Ectodermal cell (in vitro differentiated cells): ENCODE measurements at regions not wholly inside any gene's neighbourhood (a gene's known extent, or its start where the extent isn't known, plus 50 kb on each side); places are given as distances from the start of the nearest gene placed in this dataset.
"Not testable (repeated sequence)": the region's sequence is repeated elsewhere in the genome, so short reads cannot be mapped to it uniquely, and the experiment has no call there.

Source experiments
- H3K27ac ChIP-seq: 2 replicates; pipeline ENCODE4 v1.7.0; 2013; ENCODE audit warnings: mild to moderate bottlenecking, low read depth, low read length; ENCODE audit not compliant: insufficient read depth, poor library complexity, severe bottlenecking
- H3K27me3 ChIP-seq: 2 replicates; pipeline ENCODE4 v1.7.0; 2013; ENCODE audit warnings: mild to moderate bottlenecking, low read length; ENCODE audit not compliant: insufficient read depth, control insufficient read depth, poor library complexity, severe bottlenecking
- H3K36me3 ChIP-seq: one replicate; pipeline ENCODE4 v1.7.0; 2013; ENCODE audit warnings: low read length; ENCODE audit not compliant: control insufficient read depth, insufficient read depth
- H3K4me1 ChIP-seq: one replicate; pipeline ENCODE4 v1.7.0; 2013; ENCODE audit warnings: low read length; ENCODE audit not compliant: control insufficient read depth, insufficient read depth
- H3K4me3 ChIP-seq: 2 replicates; pipeline ENCODE4 v1.7.0; 2013; ENCODE audit warnings: low read depth, low read length, control low read depth; ENCODE audit not compliant: insufficient read depth
- H3K9me3 ChIP-seq: 2 replicates; pipeline ENCODE4 v1.7.0; 2013; ENCODE audit warnings: mild to moderate bottlenecking, low read length, moderate library complexity; ENCODE audit not compliant: control insufficient read depth
- WGBS, 2 experiments: methylation state at CpG; one replicate each; pipeline ENCODE4 v1.1.7; 2013; ENCODE audit warnings: missing lambda C conversion rate in 2 of 2; 5-methylcytosine and 5-hydroxymethylcytosine counted together

- 92 to 93% methylated on average over 13 of the region's 13 CpGs for WGBS, 2 experiments
- H3K4me1 ChIP-seq, result no peaks in the 10 kb centered on the region
- no peaks in the 10 kb centered on the region for H3K36me3 ChIP-seq
- no peaks in the 10 kb centered on the region for H3K27me3 ChIP-seq
- H3K4me3 ChIP-seq, result no peak overlapping the region
- H3K27ac ChIP-seq, result no peak overlapping the region
- H3K9me3 ChIP-seq, result no peaks in the 10 kb centered on the region
Observed at GRCh38 chr7:82507365-82507975, 63.9 kb upstream of the CACNA2D1 start.

GRCh38 chr7:82506702-82507101 lies 63.1 kb upstream of the CACNA2D1 start:
- H3K4me1 ChIP-seq, result no peaks in the 10 kb centered on the region
- no peaks in the 10 kb centered on the region for H3K9me3 ChIP-seq
- H3K36me3 ChIP-seq, result no peaks in the 10 kb centered on the region
- H3K4me3 ChIP-seq, result no peak overlapping the region
- H3K27me3 ChIP-seq, result no peaks in the 10 kb centered on the region
- no peak overlapping the region for H3K27ac ChIP-seq
- WGBS, 2 experiments, result 93 to 95% methylated on average over 15 of the region's 15 CpGs

GRCh38 chr7:82506208-82506607 lies 62.6 kb upstream of the CACNA2D1 start:
- no peaks in the 10 kb centered on the region for H3K27me3 ChIP-seq
- no peak overlapping the region for H3K4me3 ChIP-seq
- no peaks in the 10 kb centered on the region for H3K4me1 ChIP-seq
- no peaks in the 10 kb centered on the region for H3K9me3 ChIP-seq
- no peak overlapping the region for H3K27ac ChIP-seq
- 80 to 87% methylated on average over 2 of the region's 2 CpGs for WGBS, 2 experiments
- no peaks in the 10 kb centered on the region for H3K36me3 ChIP-seq

- Histone ChIP-seq H3K27ac (no peak overlapping the region), H3K36me3 (no peaks in the 10 kb centered on the region), H3K9me3 (peaks cover 3% of the 10 kb centered on the region), H3K27me3 (no peaks in the 10 kb centered on the region), H3K4me1 (no peaks in the 10 kb centered on the region), H3K4me3 (no peak overlapping the region)
- 92 to 95% methylated on average over 4 of the region's 4 CpGs for WGBS, 2 experiments
Observed at GRCh38 chr7:82501346-82501745, 57.8 kb upstream of the CACNA2D1 start.

GRCh38 chr7:82499546-82499945 lies 56.0 kb upstream of the CACNA2D1 start:
- not testable (repeated sequence) for H3K4me3 ChIP-seq, H3K4me1 ChIP-seq, H3K9me3 ChIP-seq, H3K36me3 ChIP-seq, H3K27me3 ChIP-seq, H3K27ac ChIP-seq
- WGBS, 2 experiments, result 96 to 97% methylated on average over 21 of the region's 21 CpGs

GRCh38 chr7:82494420-82494819 lies 50.8 kb upstream of the CACNA2D1 start:
- no peaks in the 10 kb centered on the region for H3K27me3 ChIP-seq

More at GRCh38 chr7:82494420-82494819, 50.8 kb upstream of the CACNA2D1 start:
- no peaks in the 10 kb centered on the region for H3K9me3 ChIP-seq
- no peak overlapping the region for H3K4me3 ChIP-seq
- no peak overlapping the region for H3K27ac ChIP-seq
- no peaks in the 10 kb centered on the region for H3K4me1 ChIP-seq
- 72 to 85% methylated on average over 1 of the region's 1 CpG for WGBS, 2 experiments
- no peaks in the 10 kb centered on the region for H3K36me3 ChIP-seq
